ENCODE measurements at regions not wholly inside any gene's neighbourhood (a gene's known extent, or its start where the extent isn't known, plus 50 kb on each side); places are given as distances from the start of the nearest gene placed in this dataset.
A peak's percentile ranks its signal among the peaks of the same experiment; 100 is the strongest.
"Not testable (repeated sequence)": the region's sequence is repeated elsewhere in the genome, so short reads cannot be mapped to it uniquely, and the experiment has no call there.

GRCh38 chr2:8229546-8229986, 452.3 kb upstream of the ID2 start:
- DNase-seq: peak; percentile 96

GRCh38 chr2:8230466-8230865, 451.4 kb upstream of the ID2 start:
- no peak for DNase-seq

- no peak for DNase-seq
Observed at GRCh38 chr2:8231902-8232301, 450.0 kb upstream of the ID2 start.

- no peak for DNase-seq
Observed at GRCh38 chr2:8232871-8233270, 449.0 kb upstream of the ID2 start.

GRCh38 chr2:8234253-8234652, 447.6 kb upstream of the ID2 start:
- DNase-seq: peak; percentile 54

GRCh38 chr2:8234757-8235374, 447.0 kb upstream of the ID2 start:
- no peak for DNase-seq

- no peak for DNase-seq
Observed at GRCh38 chr2:8235419-8235818, 446.4 kb upstream of the ID2 start.

GRCh38 chr2:8236391-8236790, 445.5 kb upstream of the ID2 start:
- no peak for DNase-seq

GRCh38 chr2:8238521-8239230, 443.2 kb upstream of the ID2 start:
- DNase-seq: peak; percentile 83

- peak; percentile 13 for DNase-seq
Observed at GRCh38 chr2:8239531-8240088, 442.2 kb upstream of the ID2 start.

GRCh38 chr2:8241317-8241716, 440.5 kb upstream of the ID2 start:
- DNase-seq: no peak

GRCh38 chr2:8242739-8243138, 439.1 kb upstream of the ID2 start:
- peak; percentile 12 for DNase-seq

- peak; percentile 4 for DNase-seq
Observed at GRCh38 chr2:8243748-8244400, 438.0 kb upstream of the ID2 start.

GRCh38 chr2:8244639-8245038, 437.2 kb upstream of the ID2 start:
- DNase-seq: peak; percentile 96

- no peak for DNase-seq
Observed at GRCh38 chr2:8246137-8246536, 435.7 kb upstream of the ID2 start.

GRCh38 chr2:8247905-8248622, 433.8 kb upstream of the ID2 start:
- no peak for DNase-seq

- DNase-seq: no peak
Observed at GRCh38 chr2:8248623-8248957, 433.3 kb upstream of the ID2 start.

- DNase-seq: no peak
Observed at GRCh38 chr2:8249141-8249540, 432.7 kb upstream of the ID2 start.

- DNase-seq: no peak
Observed at GRCh38 chr2:8249769-8250168, 432.1 kb upstream of the ID2 start.

- not testable (repeated sequence) for DNase-seq
Observed at GRCh38 chr2:8250290-8250689, 431.6 kb upstream of the ID2 start.

GRCh38 chr2:8251291-8251690, 430.6 kb upstream of the ID2 start:
- DNase-seq: peak; percentile 64

GRCh38 chr2:8251856-8252255, 430.0 kb upstream of the ID2 start:
- DNase-seq: peak; percentile 3

- DNase-seq: peak; percentile 57
Observed at GRCh38 chr2:8252997-8253694, 428.7 kb upstream of the ID2 start.
